DND-41 (cell line): ENCODE measurements at regions not wholly inside any gene's neighbourhood (a gene's known extent, or its start where the extent isn't known, plus 50 kb on each side); places are given as distances from the start of the nearest gene placed in this dataset.

Experiments used
- EZH2 ChIP-seq: IDR thresholded peaks from 3 replicates; pipeline ENCODE4 v1.6.1; 2012; ENCODE audit warnings: borderline replicate concordance, low read depth, mild to moderate bottlenecking, moderate library complexity, low read length, inconsistent platforms; ENCODE audit not compliant: severe bottlenecking
- TF ChIP-seq, protein P1 (sequence below): IDR thresholded peaks from 2 replicates; pipeline ENCODE4 v1.5.1; 2012; ENCODE audit warnings: borderline replicate concordance, low read length, moderate library complexity, mild to moderate bottlenecking; ENCODE audit not compliant: poor library complexity, severe bottlenecking; ENCODE audit errors: extremely low read depth

DNA sequence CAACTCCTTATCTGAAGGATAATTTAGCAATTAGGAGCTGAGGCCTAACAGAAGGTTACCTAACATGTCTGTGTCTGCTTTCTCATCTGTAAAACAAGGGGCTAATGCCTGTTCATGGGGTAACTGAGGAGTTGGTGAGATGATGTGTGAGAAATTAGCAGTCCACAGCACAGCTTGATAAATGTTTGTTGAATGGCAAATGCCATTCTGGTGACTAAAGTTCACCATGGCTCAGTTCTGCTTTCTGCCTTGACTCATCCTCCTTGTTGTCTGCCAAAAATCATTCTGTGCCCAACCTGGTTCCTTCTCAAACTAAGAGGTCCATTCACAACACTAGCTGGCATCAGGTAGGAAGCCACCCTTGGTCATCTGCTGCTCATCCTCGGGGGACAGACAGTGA is 552.0 kb upstream of the KLF4 start:
- TF ChIP-seq EZH2 = no peak
- TF ChIP-seq, protein P1, sequence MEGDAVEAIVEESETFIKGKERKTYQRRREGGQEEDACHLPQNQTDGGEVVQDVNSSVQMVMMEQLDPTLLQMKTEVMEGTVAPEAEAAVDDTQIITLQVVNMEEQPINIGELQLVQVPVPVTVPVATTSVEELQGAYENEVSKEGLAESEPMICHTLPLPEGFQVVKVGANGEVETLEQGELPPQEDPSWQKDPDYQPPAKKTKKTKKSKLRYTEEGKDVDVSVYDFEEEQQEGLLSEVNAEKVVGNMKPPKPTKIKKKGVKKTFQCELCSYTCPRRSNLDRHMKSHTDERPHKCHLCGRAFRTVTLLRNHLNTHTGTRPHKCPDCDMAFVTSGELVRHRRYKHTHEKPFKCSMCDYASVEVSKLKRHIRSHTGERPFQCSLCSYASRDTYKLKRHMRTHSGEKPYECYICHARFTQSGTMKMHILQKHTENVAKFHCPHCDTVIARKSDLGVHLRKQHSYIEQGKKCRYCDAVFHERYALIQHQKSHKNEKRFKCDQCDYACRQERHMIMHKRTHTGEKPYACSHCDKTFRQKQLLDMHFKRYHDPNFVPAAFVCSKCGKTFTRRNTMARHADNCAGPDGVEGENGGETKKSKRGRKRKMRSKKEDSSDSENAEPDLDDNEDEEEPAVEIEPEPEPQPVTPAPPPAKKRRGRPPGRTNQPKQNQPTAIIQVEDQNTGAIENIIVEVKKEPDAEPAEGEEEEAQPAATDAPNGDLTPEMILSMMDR = no peak
